ENCODE measurements at regions not wholly inside any gene's neighbourhood (a gene's known extent, or its start where the extent isn't known, plus 50 kb on each side); places are given as distances from the start of the nearest gene placed in this dataset.
A peak's percentile ranks its signal among the peaks of the same experiment; 100 is the strongest.

- H3K27me3 ChIP-seq, result no peaks in the 10 kb centered on the region
- intact Hi-C loops (cut with DNase I), result loop anchor here in 2 of 10 donors (5.0 to 10.0 kb wide), 3 partner anchors 90 to 315 kb away; no protein-coding TSS in a partner anchor
- peak overlapping the region; percentile 7 to 57 (median 42) for H3K4me3 ChIP-seq
- H3K9me3 ChIP-seq, result no peaks in the 10 kb centered on the region
- no peak for TF ChIP-seq POLR2A (IDR thresholded peaks at IDR 0.05)
- TF ChIP-seq CTCF (IDR thresholded peaks at IDR 0.05), result no peak
- H3K4me1 ChIP-seq, result peaks cover 0 to 48% (median 5%) of the 10 kb centered on the region in 12 donors
- peak; percentile 79 to 91 (median 86) for ATAC-seq
- no peaks in the 10 kb centered on the region for H3K36me3 ChIP-seq
- H3K27ac ChIP-seq, result peak overlapping the region; percentile 41 to 92 (median 82)
- peak; percentile 77 to 91 (median 87) for DNase-seq
- 42 to 46% (median 45%) methylated on average over 27 to 34 of the region's 34 CpGs for WGBS, 4 donors
Observed at GRCh38 chr6:6736791-6737654, 148.5 kb downstream of the LY86 start.

- WGBS, 4 donors, result 20 to 29% (median 24%) methylated on average over 6 of the region's 6 CpGs
- H3K4me3 ChIP-seq, result peak overlapping the region in 11 of 12 donors; percentile 18 to 57 (median 43)
Observed at GRCh38 chr6:6737671-6738070, 149.2 kb downstream of the LY86 start.

GRCh38 chr6:6738108-6738507 lies 149.6 kb downstream of the LY86 start:
- Histone ChIP-seq H3K9me3 (no peaks in the 10 kb centered on the region), H3K4me3 (peak overlapping the region in 9 of 12 donors; percentile 30 to 57 (median 45)), H3K4me1 (peaks cover 0 to 49% (median 5%) of the 10 kb centered on the region in 12 donors), H3K36me3 (no peaks in the 10 kb centered on the region), H3K27me3 (no peaks in the 10 kb centered on the region), H3K27ac (peak overlapping the region; percentile 41 to 92 (median 82))
- TF ChIP-seq CTCF (IDR thresholded peaks at IDR 0.05) (no peak), POLR2A (IDR thresholded peaks at IDR 0.05) (no peak)
- ATAC-seq, result no peak
- 69 to 86% (median 76%) methylated on average over 2 of the region's 2 CpGs for WGBS, 4 donors
- intact Hi-C loops (cut with DNase I), result loop anchor here in 2 of 10 donors (5.0 to 10.0 kb wide), 3 partner anchors 89 to 314 kb away; no protein-coding TSS in a partner anchor
- no peak for DNase-seq

More at GRCh38 chr6:6737671-6738070, 149.2 kb downstream of the LY86 start:
- intact Hi-C loops (cut with DNase I), result loop anchor here in 2 of 10 donors (5.0 to 10.0 kb wide), 3 partner anchors 90 to 315 kb away; no protein-coding TSS in a partner anchor
- no peaks in the 10 kb centered on the region for H3K36me3 ChIP-seq
- ATAC-seq (peak in 3 of 4 donors; percentile 6 to 11 (median 8)), DNase-seq (no peak)
- peaks cover 0 to 49% (median 5%) of the 10 kb centered on the region in 12 donors for H3K4me1 ChIP-seq
- TF ChIP-seq POLR2A (IDR thresholded peaks at IDR 0.05), result no peak
- no peak for TF ChIP-seq CTCF (IDR thresholded peaks at IDR 0.05)
- H3K9me3 ChIP-seq, result no peaks in the 10 kb centered on the region
- no peaks in the 10 kb centered on the region for H3K27me3 ChIP-seq
- peak overlapping the region; percentile 41 to 92 (median 82) for H3K27ac ChIP-seq

All from heart left ventricle (tissue), 16 donors.